ENCODE measurements at regions not wholly inside any gene's neighbourhood (a gene's known extent, or its start where the extent isn't known, plus 50 kb on each side); places are given as distances from the start of the nearest gene placed in this dataset.

- no peak for TF ChIP-seq CTCF (IDR thresholded peaks at IDR 0.05; ENCODE audit: borderline replicate concordance, extremely low read depth, low read length, poor library complexity, severe bottlenecking)
- no peak for TF ChIP-seq EZH2 (IDR thresholded peaks at IDR 0.05; ENCODE audit: borderline replicate concordance, low read depth, low read length, severe bottlenecking)
Measured at GRCh38 chr13:70253834-70254233, 145.6 kb upstream of the KLHL1 start.

Measured in DND-41 (cell line).